ENCODE measurements at regions not wholly inside any gene's neighbourhood (a gene's known extent, or its start where the extent isn't known, plus 50 kb on each side); places are given as distances from the start of the nearest gene placed in this dataset.

GRCh38 chr12:47349137-47350061 is 269.6 kb upstream of the AMIGO2 start:
- ChIA-PET POLR2A (no interaction called here), CTCF (no interaction called here)
- no peak for DNase-seq (ENCODE audit: extremely low spot score)
- TF ChIP-seq CTBP1 (IDR thresholded peaks at IDR 0.05; ENCODE audit: borderline replicate concordance) (no peak), PKNOX1 (IDR thresholded peaks at IDR 0.05) (no peak), FOXK2 (IDR thresholded peaks at IDR 0.05) (no peak), FOXM1 (IDR thresholded peaks at IDR 0.05; ENCODE audit: borderline replicate concordance) (no peak), FOXA1 (IDR thresholded peaks at IDR 0.05) (no peak), L3MBTL2 (conservative IDR thresholded peaks at IDR 0.05) (no peak), SP1 (IDR thresholded peaks at IDR 0.05) (no peak)

- no peak for DNase-seq (ENCODE audit: extremely low spot score)
- ChIA-PET CTCF (no interaction called here), POLR2A (no interaction called here)
- TF ChIP-seq ELF4 (IDR thresholded peaks at IDR 0.05) (no peak), SUZ12 (IDR thresholded peaks at IDR 0.05) (no peak), NFRKB (IDR thresholded peaks at IDR 0.05) (no peak), FOXK2 (IDR thresholded peaks at IDR 0.05) (no peak), PKNOX1 (IDR thresholded peaks at IDR 0.05) (no peak), SP1 (IDR thresholded peaks at IDR 0.05) (no peak), BHLHE40 (IDR thresholded peaks at IDR 0.05; ENCODE audit: borderline replicate concordance) (no peak), FOXA1 (IDR thresholded peaks at IDR 0.05) (no peak), FOXM1 (IDR thresholded peaks at IDR 0.05; ENCODE audit: borderline replicate concordance) (no peak), CTBP1 (IDR thresholded peaks at IDR 0.05; ENCODE audit: borderline replicate concordance) (no peak), L3MBTL2 (conservative IDR thresholded peaks at IDR 0.05) (no peak), HDGF (IDR thresholded peaks at IDR 0.05; ENCODE audit: borderline replicate concordance) (no peak), ZNF384 (IDR thresholded peaks at IDR 0.05) (no peak), ARNT (IDR thresholded peaks at IDR 0.05) (no peak), TARDBP (IDR thresholded peaks at IDR 0.05) (no peak), LEF1 (IDR thresholded peaks at IDR 0.05; ENCODE audit: borderline replicate concordance) (no peak)
Measured at GRCh38 chr12:47348206-47348605, 268.4 kb upstream of the AMIGO2 start.

GRCh38 chr12:47346251-47347019 is 266.7 kb upstream of the AMIGO2 start:
- ChIA-PET CTCF (no interaction called here), POLR2A (no interaction called here)
- TF ChIP-seq CTBP1 (IDR thresholded peaks at IDR 0.05; ENCODE audit: borderline replicate concordance) (no peak), L3MBTL2 (conservative IDR thresholded peaks at IDR 0.05) (no peak), LEF1 (IDR thresholded peaks at IDR 0.05; ENCODE audit: borderline replicate concordance) (no peak), NFRKB (IDR thresholded peaks at IDR 0.05) (no peak), ZNF384 (IDR thresholded peaks at IDR 0.05) (no peak), SP1 (IDR thresholded peaks at IDR 0.05) (no peak), PKNOX1 (IDR thresholded peaks at IDR 0.05) (no peak), FOXK2 (IDR thresholded peaks at IDR 0.05) (no peak), SUZ12 (IDR thresholded peaks at IDR 0.05) (no peak), ARNT (IDR thresholded peaks at IDR 0.05) (no peak), TARDBP (IDR thresholded peaks at IDR 0.05) (no peak), HDGF (IDR thresholded peaks at IDR 0.05; ENCODE audit: borderline replicate concordance) (no peak), ELF4 (IDR thresholded peaks at IDR 0.05) (no peak), FOXM1 (IDR thresholded peaks at IDR 0.05; ENCODE audit: borderline replicate concordance) (no peak), FOXA1 (IDR thresholded peaks at IDR 0.05) (no peak), BHLHE40 (IDR thresholded peaks at IDR 0.05; ENCODE audit: borderline replicate concordance) (no peak)
- DNase-seq (ENCODE audit: extremely low spot score) = no peak

GRCh38 chr12:47343684-47344567 is 264.2 kb upstream of the AMIGO2 start:
- DNase-seq (ENCODE audit: extremely low spot score) = no peak
- no peak for TF ChIP-seq CTBP1 (IDR thresholded peaks at IDR 0.05; ENCODE audit: borderline replicate concordance)
- TF ChIP-seq SUZ12 (IDR thresholded peaks at IDR 0.05) = no peak
- TF ChIP-seq FOXK2 (IDR thresholded peaks at IDR 0.05) = no peak
- TF ChIP-seq HDGF (IDR thresholded peaks at IDR 0.05; ENCODE audit: borderline replicate concordance) = no peak
- TF ChIP-seq ARNT (IDR thresholded peaks at IDR 0.05) = no peak
- no peak for TF ChIP-seq FOXM1 (IDR thresholded peaks at IDR 0.05; ENCODE audit: borderline replicate concordance)
- no peak for TF ChIP-seq ELF4 (IDR thresholded peaks at IDR 0.05)
- no peak for TF ChIP-seq TARDBP (IDR thresholded peaks at IDR 0.05)
- TF ChIP-seq PKNOX1 (IDR thresholded peaks at IDR 0.05) = no peak
- TF ChIP-seq NFRKB (IDR thresholded peaks at IDR 0.05) = no peak
- no peak for TF ChIP-seq BHLHE40 (IDR thresholded peaks at IDR 0.05; ENCODE audit: borderline replicate concordance)
- TF ChIP-seq LEF1 (IDR thresholded peaks at IDR 0.05; ENCODE audit: borderline replicate concordance) = no peak
- no peak for TF ChIP-seq ZNF384 (IDR thresholded peaks at IDR 0.05)
- TF ChIP-seq FOXA1 (IDR thresholded peaks at IDR 0.05) = no peak
- TF ChIP-seq SP1 (IDR thresholded peaks at IDR 0.05) = no peak
- no peak for TF ChIP-seq L3MBTL2 (conservative IDR thresholded peaks at IDR 0.05)
- ChIA-PET CTCF (no interaction called here), POLR2A (no interaction called here)

Data from HEK293T (cell line).